ENCODE measurements at regions not wholly inside any gene's neighbourhood (a gene's known extent, or its start where the extent isn't known, plus 50 kb on each side); places are given as distances from the start of the nearest gene placed in this dataset.

DNA sequence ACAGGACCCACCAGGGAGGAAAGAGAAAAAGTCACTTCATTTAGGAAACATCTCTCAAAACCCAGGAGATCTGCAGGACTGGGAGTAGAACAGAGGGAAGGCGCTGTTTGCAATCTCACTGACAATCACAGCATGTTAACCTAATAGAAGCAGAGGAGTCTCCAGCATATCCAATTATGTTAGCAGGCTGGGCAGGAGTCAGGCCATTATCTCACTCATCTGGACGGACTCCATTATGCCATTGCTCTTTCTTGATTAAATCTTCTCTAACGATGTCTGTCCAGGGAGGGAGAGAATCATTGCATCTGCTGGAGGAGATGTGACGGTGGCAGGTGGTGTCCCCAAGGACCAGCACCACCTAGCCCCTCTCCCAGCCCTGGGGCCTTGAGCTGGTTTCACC is 203.8 kb upstream of the SFSWAP start:
- TF ChIP-seq, protein P1, sequence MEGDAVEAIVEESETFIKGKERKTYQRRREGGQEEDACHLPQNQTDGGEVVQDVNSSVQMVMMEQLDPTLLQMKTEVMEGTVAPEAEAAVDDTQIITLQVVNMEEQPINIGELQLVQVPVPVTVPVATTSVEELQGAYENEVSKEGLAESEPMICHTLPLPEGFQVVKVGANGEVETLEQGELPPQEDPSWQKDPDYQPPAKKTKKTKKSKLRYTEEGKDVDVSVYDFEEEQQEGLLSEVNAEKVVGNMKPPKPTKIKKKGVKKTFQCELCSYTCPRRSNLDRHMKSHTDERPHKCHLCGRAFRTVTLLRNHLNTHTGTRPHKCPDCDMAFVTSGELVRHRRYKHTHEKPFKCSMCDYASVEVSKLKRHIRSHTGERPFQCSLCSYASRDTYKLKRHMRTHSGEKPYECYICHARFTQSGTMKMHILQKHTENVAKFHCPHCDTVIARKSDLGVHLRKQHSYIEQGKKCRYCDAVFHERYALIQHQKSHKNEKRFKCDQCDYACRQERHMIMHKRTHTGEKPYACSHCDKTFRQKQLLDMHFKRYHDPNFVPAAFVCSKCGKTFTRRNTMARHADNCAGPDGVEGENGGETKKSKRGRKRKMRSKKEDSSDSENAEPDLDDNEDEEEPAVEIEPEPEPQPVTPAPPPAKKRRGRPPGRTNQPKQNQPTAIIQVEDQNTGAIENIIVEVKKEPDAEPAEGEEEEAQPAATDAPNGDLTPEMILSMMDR (IDR thresholded peaks at IDR 0.05), result no peak
- Histone ChIP-seq H3K36me3 (no peaks in the 10 kb centered on the region), H3K4me3 (no peak overlapping the region), H3K27ac (no peak overlapping the region), H3K9me3 (no peaks in the 10 kb centered on the region), H3K4me1 (ENCODE audit: control insufficient read depth in 1 of 2, low read depth in 2 of 2) (no peaks in the 10 kb centered on the region), H3K27me3 (replicated peaks; ENCODE audit: insufficient read depth) (no peaks in the 10 kb centered on the region)
- DNase-seq (ENCODE audit: low spot score) (no peak), ATAC-seq (ENCODE audit: insufficient number of reproducible peaks, low FRiP score, low read depth) (no peak)

DNA sequence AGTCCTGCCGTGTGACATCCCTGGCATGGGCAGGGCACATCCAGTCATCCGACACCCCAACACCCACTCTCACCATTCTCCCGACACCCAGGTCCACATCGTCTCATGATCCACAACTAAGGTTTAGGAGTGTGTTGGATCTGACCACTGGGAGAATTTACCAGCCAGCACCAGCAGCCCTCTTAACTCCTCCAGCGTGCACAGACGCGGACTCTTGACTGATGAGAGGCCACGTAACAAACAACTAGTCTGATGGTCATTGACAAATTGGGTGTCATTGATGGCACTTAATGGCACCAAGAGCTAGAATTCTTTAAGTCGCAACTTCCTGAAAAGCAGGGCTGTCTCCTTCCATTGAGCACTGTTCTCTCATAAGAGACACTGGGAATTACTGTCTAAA is 203.0 kb upstream of the SFSWAP start:
- H3K9me3 ChIP-seq, result no peaks in the 10 kb centered on the region
- DNase-seq (ENCODE audit: low spot score) (no peak), ATAC-seq (ENCODE audit: insufficient number of reproducible peaks, low FRiP score, low read depth) (no peak)
- no peaks in the 10 kb centered on the region for H3K27me3 ChIP-seq (replicated peaks; ENCODE audit: insufficient read depth)
- no peak overlapping the region for H3K27ac ChIP-seq
- no peaks in the 10 kb centered on the region for H3K4me1 ChIP-seq (ENCODE audit: control insufficient read depth in 1 of 2, low read depth in 2 of 2)
- H3K4me3 ChIP-seq, result no peak overlapping the region
- TF ChIP-seq, protein P1 (IDR thresholded peaks at IDR 0.05), result no peak
- H3K36me3 ChIP-seq, result no peaks in the 10 kb centered on the region

- Histone ChIP-seq H3K36me3 (no peaks in the 10 kb centered on the region), H3K4me1 (ENCODE audit: control insufficient read depth in 1 of 2, low read depth in 2 of 2) (no peaks in the 10 kb centered on the region), H3K9me3 (no peaks in the 10 kb centered on the region), H3K27me3 (replicated peaks; ENCODE audit: insufficient read depth) (no peaks in the 10 kb centered on the region), H3K27ac (no peak overlapping the region), H3K4me3 (no peak overlapping the region)
- TF ChIP-seq, protein P1 (IDR thresholded peaks at IDR 0.05), result no peak
- no peak for DNase-seq (ENCODE audit: low spot score)
- no peak for ATAC-seq (ENCODE audit: insufficient number of reproducible peaks, low FRiP score, low read depth)
Measured at GRCh38 chr12:131509701-131510100, 201.2 kb upstream of the SFSWAP start.

DNA sequence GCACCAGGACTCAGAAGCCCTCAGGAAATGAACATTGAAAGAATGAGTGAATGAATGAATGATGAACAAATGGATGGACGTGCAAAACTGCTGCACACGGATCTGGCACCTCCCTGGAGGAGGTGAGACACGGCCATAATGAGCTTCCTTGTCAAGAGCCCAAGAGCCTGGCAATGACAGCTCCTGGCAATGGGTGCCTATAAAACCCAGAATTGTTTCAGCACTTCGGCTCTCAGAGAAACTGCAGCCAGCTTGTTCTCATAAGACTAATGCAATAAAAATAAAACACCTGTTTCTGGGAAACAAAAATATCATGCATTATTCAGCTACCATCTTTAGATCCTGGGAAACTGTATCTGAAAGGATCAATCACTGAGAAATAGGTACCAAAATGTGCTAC is 200.5 kb upstream of the SFSWAP start:
- TF ChIP-seq, protein P1 (IDR thresholded peaks at IDR 0.05), result no peak
- Histone ChIP-seq H3K27me3 (replicated peaks; ENCODE audit: insufficient read depth) (no peaks in the 10 kb centered on the region), H3K4me1 (ENCODE audit: control insufficient read depth in 1 of 2, low read depth in 2 of 2) (no peaks in the 10 kb centered on the region), H3K27ac (no peak overlapping the region), H3K9me3 (no peaks in the 10 kb centered on the region), H3K4me3 (no peak overlapping the region), H3K36me3 (no peaks in the 10 kb centered on the region)
- no peak for ATAC-seq (ENCODE audit: insufficient number of reproducible peaks, low FRiP score, low read depth)
- no peak for DNase-seq (ENCODE audit: low spot score)

- no peak for DNase-seq (ENCODE audit: low spot score)
- Histone ChIP-seq H3K27ac (no peak overlapping the region), H3K4me3 (no peak overlapping the region), H3K27me3 (replicated peaks; ENCODE audit: insufficient read depth) (no peaks in the 10 kb centered on the region), H3K36me3 (no peaks in the 10 kb centered on the region), H3K4me1 (ENCODE audit: control insufficient read depth in 1 of 2, low read depth in 2 of 2) (no peaks in the 10 kb centered on the region), H3K9me3 (no peaks in the 10 kb centered on the region)
- no peak for ATAC-seq (ENCODE audit: insufficient number of reproducible peaks, low FRiP score, low read depth)
- TF ChIP-seq, protein P1 (IDR thresholded peaks at IDR 0.05), result no peak
Measured at GRCh38 chr12:131511391-131511802, 199.5 kb upstream of the SFSWAP start.

Data from thoracic aorta (tissue), 2 donors.